ENCODE measurements at regions not wholly inside any gene's neighbourhood (a gene's known extent, or its start where the extent isn't known, plus 50 kb on each side); places are given as distances from the start of the nearest gene placed in this dataset.

- TF ChIP-seq, protein P1, sequence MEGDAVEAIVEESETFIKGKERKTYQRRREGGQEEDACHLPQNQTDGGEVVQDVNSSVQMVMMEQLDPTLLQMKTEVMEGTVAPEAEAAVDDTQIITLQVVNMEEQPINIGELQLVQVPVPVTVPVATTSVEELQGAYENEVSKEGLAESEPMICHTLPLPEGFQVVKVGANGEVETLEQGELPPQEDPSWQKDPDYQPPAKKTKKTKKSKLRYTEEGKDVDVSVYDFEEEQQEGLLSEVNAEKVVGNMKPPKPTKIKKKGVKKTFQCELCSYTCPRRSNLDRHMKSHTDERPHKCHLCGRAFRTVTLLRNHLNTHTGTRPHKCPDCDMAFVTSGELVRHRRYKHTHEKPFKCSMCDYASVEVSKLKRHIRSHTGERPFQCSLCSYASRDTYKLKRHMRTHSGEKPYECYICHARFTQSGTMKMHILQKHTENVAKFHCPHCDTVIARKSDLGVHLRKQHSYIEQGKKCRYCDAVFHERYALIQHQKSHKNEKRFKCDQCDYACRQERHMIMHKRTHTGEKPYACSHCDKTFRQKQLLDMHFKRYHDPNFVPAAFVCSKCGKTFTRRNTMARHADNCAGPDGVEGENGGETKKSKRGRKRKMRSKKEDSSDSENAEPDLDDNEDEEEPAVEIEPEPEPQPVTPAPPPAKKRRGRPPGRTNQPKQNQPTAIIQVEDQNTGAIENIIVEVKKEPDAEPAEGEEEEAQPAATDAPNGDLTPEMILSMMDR (IDR thresholded peaks at IDR 0.05; ENCODE audit: poor library complexity, severe bottlenecking), result no peak
- TF ChIP-seq SMC3 (conservative IDR thresholded peaks at IDR 0.05; ENCODE audit: poor library complexity), result no peak
- TF ChIP-seq EP300 (conservative IDR thresholded peaks at IDR 0.05; ENCODE audit: poor library complexity, severe bottlenecking), result no peak
- TF ChIP-seq REST (IDR thresholded peaks at IDR 0.05; ENCODE audit: borderline replicate concordance), result no peak
Observed at GRCh38 chr18:65498605-65499004, 252.2 kb upstream of the CDH7 start.

Measured in neural cell (in vitro differentiated cells).